ENCODE measurements at regions not wholly inside any gene's neighbourhood (a gene's known extent, or its start where the extent isn't known, plus 50 kb on each side); places are given as distances from the start of the nearest gene placed in this dataset.
A peak's percentile ranks its signal among the peaks of the same experiment; 100 is the strongest.

GRCh38 chr2:30341500-30342267 is 105.4 kb upstream of the LCLAT1 start:
- no peak for DNase-seq

GRCh38 chr2:30346471-30347169 is 100.4 kb upstream of the LCLAT1 start:
- no peak for DNase-seq

- DNase-seq, result no peak
These were observed 98.2 kb upstream of the LCLAT1 start for GRCh38 chr2:30348825-30349224.

GRCh38 chr2:30349691-30350090 is 97.4 kb upstream of the LCLAT1 start:
- no peak for DNase-seq

GRCh38 chr2:30351116-30351515 is 95.9 kb upstream of the LCLAT1 start:
- no peak for DNase-seq

- no peak for DNase-seq
These were observed 95.1 kb upstream of the LCLAT1 start for GRCh38 chr2:30351949-30352348.

- DNase-seq, result no peak
These were observed 92.9 kb upstream of the LCLAT1 start for GRCh38 chr2:30354150-30354549.

- no peak for DNase-seq
These were observed 92.4 kb upstream of the LCLAT1 start for GRCh38 chr2:30354621-30355020.

GRCh38 chr2:30355306-30355705 is 91.7 kb upstream of the LCLAT1 start:
- DNase-seq, result no peak

- DNase-seq, result no peak
These were observed 91.0 kb upstream of the LCLAT1 start for GRCh38 chr2:30356071-30356470.

- no peak for DNase-seq
These were observed 90.3 kb upstream of the LCLAT1 start for GRCh38 chr2:30356776-30357175.

- DNase-seq, result no peak
These were observed 88.7 kb upstream of the LCLAT1 start for GRCh38 chr2:30358351-30358750.

GRCh38 chr2:30358842-30359241 is 88.2 kb upstream of the LCLAT1 start:
- no peak for DNase-seq

- DNase-seq, result no peak
These were observed 87.3 kb upstream of the LCLAT1 start for GRCh38 chr2:30359644-30360167.

GRCh38 chr2:30361751-30362394 is 85.2 kb upstream of the LCLAT1 start:
- no peak for DNase-seq

GRCh38 chr2:30362468-30363081 is 84.5 kb upstream of the LCLAT1 start:
- DNase-seq, result no peak

GRCh38 chr2:30363406-30363805 is 83.6 kb upstream of the LCLAT1 start:
- no peak for DNase-seq

- DNase-seq, result no peak
These were observed 81.8 kb upstream of the LCLAT1 start for GRCh38 chr2:30365201-30365600.

- peak; percentile 28 for DNase-seq
These were observed 80.8 kb upstream of the LCLAT1 start for GRCh38 chr2:30366199-30366691.

- DNase-seq, result no peak
These were observed 79.6 kb upstream of the LCLAT1 start for GRCh38 chr2:30367232-30368070.

- DNase-seq, result no peak
These were observed 78.8 kb upstream of the LCLAT1 start for GRCh38 chr2:30368258-30368657.

GRCh38 chr2:30371028-30371689 is 75.9 kb upstream of the LCLAT1 start:
- DNase-seq, result peak; percentile 49

Measured in inflammatory macrophage treated with lipopolysaccharide for 4 hours (primary cell).